Stimulated activated CD8-positive, alpha-beta memory T cell treated with anti-CD3 and anti-CD28 coated beads, Interleukin-7, amount 100 ng/mL, for 48 hours (primary cell): ENCODE measurements at regions not wholly inside any gene's neighbourhood (a gene's known extent, or its start where the extent isn't known, plus 50 kb on each side); places are given as distances from the start of the nearest gene placed in this dataset.

ENCODE experiments used
- DNase-seq, 2 donors: peaks; one replicate each; pipeline ENCODE4 v3.0.0-alpha.2; 2020; ENCODE audit warnings: low read depth in 1 of 2; ENCODE audit errors: extremely low read depth in 1 of 2

- no peak for DNase-seq
Measured at GRCh38 chr2:192314800-192315481, 120.2 kb upstream of the TMEFF2 start.

- DNase-seq: no peak
Measured at GRCh38 chr2:192313773-192314172, 119.0 kb upstream of the TMEFF2 start.

GRCh38 chr2:192311701-192312460, 117.1 kb upstream of the TMEFF2 start:
- DNase-seq: no peak

GRCh38 chr2:192307530-192307929, 112.8 kb upstream of the TMEFF2 start:
- no peak for DNase-seq

GRCh38 chr2:192298664-192299063, 103.9 kb upstream of the TMEFF2 start:
- DNase-seq: no peak

GRCh38 chr2:192292478-192292877, 97.7 kb upstream of the TMEFF2 start:
- no peak for DNase-seq

- no peak for DNase-seq
Measured at GRCh38 chr2:192288295-192288694, 93.6 kb upstream of the TMEFF2 start.

- DNase-seq: no peak
Measured at GRCh38 chr2:192286093-192286701, 91.5 kb upstream of the TMEFF2 start.

GRCh38 chr2:192283450-192283849, 88.7 kb upstream of the TMEFF2 start:
- DNase-seq: no peak

- no peak for DNase-seq
Measured at GRCh38 chr2:192278701-192279100, 84.0 kb upstream of the TMEFF2 start.

GRCh38 chr2:192277494-192278109, 82.9 kb upstream of the TMEFF2 start:
- DNase-seq: no peak

- DNase-seq: no peak
Measured at GRCh38 chr2:192275632-192276031, 80.9 kb upstream of the TMEFF2 start.

- no peak for DNase-seq
Measured at GRCh38 chr2:192267484-192267883, 72.8 kb upstream of the TMEFF2 start.

- no peak for DNase-seq
Measured at GRCh38 chr2:192265751-192266150, 71.0 kb upstream of the TMEFF2 start.

GRCh38 chr2:192254444-192254843, 59.7 kb upstream of the TMEFF2 start:
- DNase-seq: no peak

- DNase-seq: no peak
Measured at GRCh38 chr2:192253692-192254091, 59.0 kb upstream of the TMEFF2 start.

GRCh38 chr2:192250961-192251360, 56.2 kb upstream of the TMEFF2 start:
- no peak for DNase-seq

- no peak for DNase-seq
Measured at GRCh38 chr2:192247456-192247855, 52.7 kb upstream of the TMEFF2 start.

GRCh38 chr2:192246297-192246696, 51.6 kb upstream of the TMEFF2 start:
- no peak for DNase-seq

GRCh38 chr2:192245329-192245728, 50.6 kb upstream of the TMEFF2 start:
- no peak for DNase-seq
